ENCODE measurements at regions not wholly inside any gene's neighbourhood (a gene's known extent, or its start where the extent isn't known, plus 50 kb on each side); places are given as distances from the start of the nearest gene placed in this dataset.
A peak's percentile ranks its signal among the peaks of the same experiment; 100 is the strongest.

GRCh38 chr12:24408305-24408704 is 458.8 kb upstream of the SOX5 start:
- no peak for DNase-seq

GRCh38 chr12:24407884-24408283 is 458.4 kb upstream of the SOX5 start:
- DNase-seq, result no peak

- DNase-seq, result no peak
Measured at GRCh38 chr12:24404086-24404815, 454.8 kb upstream of the SOX5 start.

GRCh38 chr12:24400533-24400932 is 451.1 kb upstream of the SOX5 start:
- no peak for DNase-seq

GRCh38 chr12:24398605-24399004 is 449.1 kb upstream of the SOX5 start:
- DNase-seq, result no peak

GRCh38 chr12:24396224-24396623 is 446.8 kb upstream of the SOX5 start:
- no peak for DNase-seq

- no peak for DNase-seq
Measured at GRCh38 chr12:24394246-24394645, 444.8 kb upstream of the SOX5 start.

- no peak for DNase-seq
Measured at GRCh38 chr12:24393071-24393470, 443.6 kb upstream of the SOX5 start.

- DNase-seq, result no peak
Measured at GRCh38 chr12:24389394-24389793, 439.9 kb upstream of the SOX5 start.

- no peak for DNase-seq
Measured at GRCh38 chr12:24387381-24387780, 437.9 kb upstream of the SOX5 start.

- DNase-seq, result no peak
Measured at GRCh38 chr12:24386836-24387235, 437.4 kb upstream of the SOX5 start.

- no peak for DNase-seq
Measured at GRCh38 chr12:24381790-24382189, 432.3 kb upstream of the SOX5 start.

- no peak for DNase-seq
Measured at GRCh38 chr12:24379861-24380521, 430.5 kb upstream of the SOX5 start.

GRCh38 chr12:24379433-24379832 is 430.0 kb upstream of the SOX5 start:
- DNase-seq, result no peak

- peak; percentile 16 for DNase-seq
Measured at GRCh38 chr12:24378548-24379407, 429.3 kb upstream of the SOX5 start.

- no peak for DNase-seq
Measured at GRCh38 chr12:24374452-24374851, 425.0 kb upstream of the SOX5 start.

GRCh38 chr12:24373004-24373403 is 423.5 kb upstream of the SOX5 start:
- DNase-seq, result no peak

- no peak for DNase-seq
Measured at GRCh38 chr12:24366514-24366913, 417.0 kb upstream of the SOX5 start.

GRCh38 chr12:24364921-24365320 is 415.5 kb upstream of the SOX5 start:
- DNase-seq, result no peak

GRCh38 chr12:24363177-24363754 is 413.8 kb upstream of the SOX5 start:
- no peak for DNase-seq

GRCh38 chr12:24361877-24362580 is 412.6 kb upstream of the SOX5 start:
- DNase-seq, result no peak

- no peak for DNase-seq
Measured at GRCh38 chr12:24360907-24361306, 411.4 kb upstream of the SOX5 start.
